GM18505 (cell line): ENCODE measurements at regions not wholly inside any gene's neighbourhood (a gene's known extent, or its start where the extent isn't known, plus 50 kb on each side); places are given as distances from the start of the nearest gene placed in this dataset.

Experiments used
- ATAC-seq: cut with Tn5 transposase; IDR thresholded peaks from one replicate; pipeline ENCODE4 v1.9.1; 2021; ENCODE audit not compliant: unreplicated experiment
- POLR2A ChIP-seq: IDR thresholded peaks from 4 replicates; pipeline ENCODE4 v1.6.1; 2011; ENCODE audit warnings: borderline replicate concordance; ENCODE audit not compliant: insufficient read depth, insufficient read length; ENCODE audit errors: extremely low read depth

- no peak for ATAC-seq
- TF ChIP-seq POLR2A, result no peak
Measured at GRCh38 chr10:10797513-10797912, 220.2 kb upstream of the CELF2 start.

DNA sequence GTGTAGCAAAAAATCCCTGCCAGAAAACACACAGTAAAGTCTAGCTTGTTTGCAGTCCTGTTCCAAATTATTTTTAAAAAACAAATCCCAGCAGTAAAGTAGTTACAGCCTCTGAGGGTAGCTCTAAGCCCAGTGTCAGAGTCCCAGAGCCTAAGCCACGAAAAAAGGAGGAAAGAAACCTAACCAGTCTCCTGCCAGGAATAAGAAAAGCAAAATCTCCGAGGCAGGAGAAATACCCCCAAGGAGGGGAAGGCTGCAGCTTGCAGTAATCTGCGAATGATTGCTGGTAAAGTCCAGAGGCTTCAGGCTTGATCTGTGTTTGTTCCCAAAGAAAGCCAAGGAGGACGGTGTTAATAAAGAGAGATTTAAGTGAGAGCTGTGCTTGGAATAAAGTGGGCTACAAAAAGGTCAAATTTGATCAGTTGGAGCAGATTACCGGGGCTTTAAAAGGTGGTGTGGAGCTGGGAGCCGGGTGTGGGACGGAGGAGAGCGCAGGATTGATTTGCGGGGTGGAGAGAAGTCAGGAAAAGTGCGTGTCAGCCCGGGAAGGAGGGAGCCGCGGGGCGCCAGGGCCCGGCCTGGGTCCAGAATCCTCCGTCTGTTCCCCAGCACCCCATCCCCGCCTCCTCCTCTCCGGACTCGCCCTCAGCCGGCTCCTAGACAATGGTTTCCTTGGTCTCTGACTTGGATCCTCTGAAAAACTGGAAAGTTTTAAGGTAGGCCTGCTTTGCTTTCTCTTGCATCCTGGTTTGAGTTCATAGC is 219.4 kb upstream of the CELF2 start:
- no peak for ATAC-seq
- TF ChIP-seq POLR2A, result no peak

- no peak for TF ChIP-seq POLR2A
- ATAC-seq, result no peak
Measured at GRCh38 chr10:10798864-10799192, 218.8 kb upstream of the CELF2 start.

DNA sequence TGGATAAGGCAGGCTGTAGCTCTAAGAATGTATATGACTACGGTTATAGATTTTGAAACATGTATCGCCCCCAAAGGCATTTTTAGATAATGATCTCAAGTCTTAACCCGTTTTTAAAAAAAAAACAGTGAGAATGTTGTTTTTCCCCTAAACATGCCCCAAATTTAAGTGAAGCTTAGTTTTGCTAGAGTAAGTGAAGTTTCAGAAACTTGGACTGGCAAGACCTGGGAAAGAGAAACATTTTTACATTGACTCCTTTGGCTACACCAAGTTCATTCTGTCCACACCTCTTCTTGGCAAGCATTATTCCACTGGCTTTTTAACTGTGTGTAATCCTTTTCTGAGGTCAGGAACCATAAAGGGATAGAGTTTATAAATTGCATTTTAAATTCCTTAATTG is 216.7 kb upstream of the CELF2 start:
- no peak for ATAC-seq
- TF ChIP-seq POLR2A, result no peak

DNA sequence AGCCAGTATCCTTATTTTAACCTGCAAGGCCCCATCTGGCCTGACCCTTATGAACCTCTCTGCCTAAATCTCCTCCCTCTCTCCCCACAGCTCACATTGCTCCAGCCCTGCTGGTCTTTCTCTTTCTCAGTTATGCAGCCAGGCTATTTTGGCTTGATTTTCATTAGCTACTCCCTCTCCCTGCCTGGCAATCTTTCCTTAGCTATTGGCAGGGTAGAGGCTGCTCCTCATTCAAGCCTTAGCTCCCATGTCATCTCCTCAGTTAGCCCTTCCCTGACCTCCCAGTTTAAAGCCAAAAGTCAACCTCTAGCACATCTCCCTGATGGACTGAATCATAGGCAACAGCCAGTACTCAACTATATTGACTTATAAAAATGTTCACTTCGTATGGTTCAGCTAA is 214.4 kb upstream of the CELF2 start:
- ATAC-seq, result no peak
- no peak for TF ChIP-seq POLR2A

- TF ChIP-seq POLR2A, result no peak
- no peak for ATAC-seq
Measured at GRCh38 chr10:10804061-10804460, 213.6 kb upstream of the CELF2 start.

- ATAC-seq, result no peak
- TF ChIP-seq POLR2A, result no peak
Measured at GRCh38 chr10:10804998-10805740, 212.5 kb upstream of the CELF2 start.

DNA sequence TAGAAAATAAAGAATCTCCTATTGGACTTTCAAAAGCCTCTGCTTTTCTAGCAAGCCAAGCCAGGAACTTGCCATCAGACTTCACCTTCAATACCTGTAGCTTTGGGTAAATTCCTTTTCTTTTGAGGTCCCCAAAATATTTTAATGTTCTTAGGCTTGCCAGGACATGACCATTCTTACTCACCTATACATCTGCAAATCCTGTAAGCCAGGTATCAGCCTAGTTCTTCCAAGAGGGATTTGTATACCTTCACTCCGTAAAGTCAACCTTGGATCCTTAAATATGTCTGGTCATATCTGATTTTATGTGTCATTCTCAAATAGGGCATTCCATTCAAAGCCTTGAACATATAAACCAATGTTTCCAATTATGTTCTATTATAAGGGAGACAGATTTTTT is 210.6 kb upstream of the CELF2 start:
- no peak for TF ChIP-seq POLR2A
- ATAC-seq, result no peak

GRCh38 chr10:10811562-10811961 is 206.1 kb upstream of the CELF2 start:
- no peak for TF ChIP-seq POLR2A
- ATAC-seq, result no peak

DNA sequence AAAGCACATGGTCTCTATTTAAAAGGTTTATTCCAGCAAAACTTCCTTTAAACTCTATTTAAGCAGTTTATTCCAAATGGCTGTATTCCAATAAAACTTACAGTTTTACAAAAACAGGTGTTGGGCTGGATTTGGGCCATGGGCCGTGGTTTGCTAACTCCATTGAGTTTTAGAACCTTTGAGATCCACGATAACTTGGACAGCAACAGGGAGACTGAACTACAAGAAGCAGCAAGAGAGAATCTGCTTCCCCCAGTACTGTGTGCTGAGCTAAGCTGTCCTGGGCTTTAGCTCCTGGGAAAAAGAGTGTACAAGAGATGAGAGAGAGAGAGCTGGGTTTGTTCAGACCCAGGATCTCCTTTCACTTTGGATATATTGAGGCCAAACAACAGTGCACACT is 204.0 kb upstream of the CELF2 start:
- no peak for TF ChIP-seq POLR2A
- ATAC-seq, result no peak

GRCh38 chr10:10814069-10814468 is 203.6 kb upstream of the CELF2 start:
- TF ChIP-seq POLR2A, result no peak
- no peak for ATAC-seq

DNA sequence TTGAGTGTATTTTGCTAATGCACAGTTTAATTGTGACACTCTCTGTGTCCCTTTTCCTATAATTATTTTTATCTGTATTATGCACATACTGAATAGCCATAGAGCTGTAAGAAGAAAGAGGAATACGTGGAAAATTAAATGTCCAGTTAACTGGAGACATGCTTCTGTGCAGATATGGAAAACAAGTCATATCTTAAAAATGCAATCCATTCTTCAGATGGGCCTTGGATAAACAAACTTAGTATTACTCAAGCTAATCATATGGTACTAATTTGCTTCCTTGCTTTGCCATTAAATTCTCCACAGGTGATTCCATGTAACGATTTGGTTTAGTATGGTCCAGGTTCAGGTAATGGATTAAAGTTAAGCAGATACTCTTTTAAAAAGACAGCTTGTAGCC is 201.2 kb upstream of the CELF2 start:
- no peak for TF ChIP-seq POLR2A
- ATAC-seq, result no peak

GRCh38 chr10:10817609-10818008 is 200.1 kb upstream of the CELF2 start:
- TF ChIP-seq POLR2A, result no peak
- no peak for ATAC-seq

- ATAC-seq, result no peak
- no peak for TF ChIP-seq POLR2A
Measured at GRCh38 chr10:10818082-10818481, 199.6 kb upstream of the CELF2 start.
